Esophagus muscularis mucosa (tissue), 3 donors: ENCODE measurements at regions not wholly inside any gene's neighbourhood (a gene's known extent, or its start where the extent isn't known, plus 50 kb on each side); places are given as distances from the start of the nearest gene placed in this dataset.

Experiments used
- POLR2A ChIP-seq: fragments of 450-650 bp; IDR thresholded peaks from one replicate; pipeline ENCODE4 v1.6.1; 2017; ENCODE audit warnings: antibody characterized with exemption, moderate library complexity, mild to moderate bottlenecking, low read depth
- POLR2AphosphoS5 ChIP-seq, 2 donors: sonication (generic); formaldehyde crosslinking; IDR thresholded peaks; one replicate each; pipeline ENCODE4 v1.6.1; 2017; ENCODE audit warnings: antibody characterized with exemption in 2 of 2
- TF ChIP-seq, protein P1 (sequence below), 3 experiments: fragments of 200-600 bp in 2 of 3; fragments of 450-650 bp in 1 of 3; sonication (generic) in 2 of 3; IDR thresholded peaks; one replicate each; pipeline ENCODE4 v1.5.1; 2017 to 2019; ENCODE audit warnings: antibody characterized with exemption in 3 of 3, mild to moderate bottlenecking in 2 of 3, moderate library complexity in 1 of 3

GRCh38 chr5:62896121-62896893 lies 317.7 kb downstream of the LRRC70 start:
- TF ChIP-seq, protein P1, sequence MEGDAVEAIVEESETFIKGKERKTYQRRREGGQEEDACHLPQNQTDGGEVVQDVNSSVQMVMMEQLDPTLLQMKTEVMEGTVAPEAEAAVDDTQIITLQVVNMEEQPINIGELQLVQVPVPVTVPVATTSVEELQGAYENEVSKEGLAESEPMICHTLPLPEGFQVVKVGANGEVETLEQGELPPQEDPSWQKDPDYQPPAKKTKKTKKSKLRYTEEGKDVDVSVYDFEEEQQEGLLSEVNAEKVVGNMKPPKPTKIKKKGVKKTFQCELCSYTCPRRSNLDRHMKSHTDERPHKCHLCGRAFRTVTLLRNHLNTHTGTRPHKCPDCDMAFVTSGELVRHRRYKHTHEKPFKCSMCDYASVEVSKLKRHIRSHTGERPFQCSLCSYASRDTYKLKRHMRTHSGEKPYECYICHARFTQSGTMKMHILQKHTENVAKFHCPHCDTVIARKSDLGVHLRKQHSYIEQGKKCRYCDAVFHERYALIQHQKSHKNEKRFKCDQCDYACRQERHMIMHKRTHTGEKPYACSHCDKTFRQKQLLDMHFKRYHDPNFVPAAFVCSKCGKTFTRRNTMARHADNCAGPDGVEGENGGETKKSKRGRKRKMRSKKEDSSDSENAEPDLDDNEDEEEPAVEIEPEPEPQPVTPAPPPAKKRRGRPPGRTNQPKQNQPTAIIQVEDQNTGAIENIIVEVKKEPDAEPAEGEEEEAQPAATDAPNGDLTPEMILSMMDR (IDR thresholded peaks at IDR 0.05), result no peak
- TF ChIP-seq POLR2AphosphoS5 (IDR thresholded peaks at IDR 0.05), result no peak
- TF ChIP-seq POLR2A, result no peak
